GM21515 (cell line): ENCODE measurements at regions not wholly inside any gene's neighbourhood (a gene's known extent, or its start where the extent isn't known, plus 50 kb on each side); places are given as distances from the start of the nearest gene placed in this dataset.

Experiments
- ATAC-seq: cut with Tn5 transposase; IDR thresholded peaks from one replicate; pipeline ENCODE4 v1.9.1; 2021; ENCODE audit not compliant: unreplicated experiment

- ATAC-seq = no peak
Measured at GRCh38 chr6:137688230-137688971, 178.7 kb upstream of the TNFAIP3 start.

GRCh38 chr6:137689377-137689776, 177.7 kb upstream of the TNFAIP3 start:
- no peak for ATAC-seq

GRCh38 chr6:137690034-137690433, 177.0 kb upstream of the TNFAIP3 start:
- no peak for ATAC-seq

- ATAC-seq = no peak
Measured at GRCh38 chr6:137690721-137691120, 176.3 kb upstream of the TNFAIP3 start.

GRCh38 chr6:137692308-137692707, 174.8 kb upstream of the TNFAIP3 start:
- no peak for ATAC-seq

GRCh38 chr6:137692806-137693205, 174.3 kb upstream of the TNFAIP3 start:
- ATAC-seq = no peak

- no peak for ATAC-seq
Measured at GRCh38 chr6:137693711-137694110, 173.3 kb upstream of the TNFAIP3 start.

- no peak for ATAC-seq
Measured at GRCh38 chr6:137696765-137697164, 170.3 kb upstream of the TNFAIP3 start.

GRCh38 chr6:137697267-137697938, 169.7 kb upstream of the TNFAIP3 start:
- no peak for ATAC-seq

GRCh38 chr6:137698636-137699030, 168.4 kb upstream of the TNFAIP3 start:
- no peak for ATAC-seq

- ATAC-seq = no peak
Measured at GRCh38 chr6:137699031-137699683, 167.9 kb upstream of the TNFAIP3 start.

- no peak for ATAC-seq
Measured at GRCh38 chr6:137700161-137700560, 166.9 kb upstream of the TNFAIP3 start.

- no peak for ATAC-seq
Measured at GRCh38 chr6:137700751-137701477, 166.1 kb upstream of the TNFAIP3 start.

GRCh38 chr6:137701942-137702341, 165.1 kb upstream of the TNFAIP3 start:
- ATAC-seq = no peak

GRCh38 chr6:137702791-137703424, 164.2 kb upstream of the TNFAIP3 start:
- no peak for ATAC-seq

GRCh38 chr6:137704802-137705159, 162.3 kb upstream of the TNFAIP3 start:
- ATAC-seq = no peak

GRCh38 chr6:137705160-137706082, 161.6 kb upstream of the TNFAIP3 start:
- no peak for ATAC-seq

- ATAC-seq = no peak
Measured at GRCh38 chr6:137706083-137706750, 160.8 kb upstream of the TNFAIP3 start.

- ATAC-seq = no peak
Measured at GRCh38 chr6:137707038-137707589, 159.9 kb upstream of the TNFAIP3 start.
